Esophagus (tissue), 2 donors: ENCODE measurements at regions not wholly inside any gene's neighbourhood (a gene's known extent, or its start where the extent isn't known, plus 50 kb on each side); places are given as distances from the start of the nearest gene placed in this dataset.
"Not testable (repeated sequence)": the region's sequence is repeated elsewhere in the genome, so short reads cannot be mapped to it uniquely, and the experiment has no call there.

Source experiments
- H3K27ac ChIP-seq, 2 donors: one replicate each; pipeline ENCODE4 v1.5.1; 2013; ENCODE audit warnings: low read depth in 2 of 2, mild to moderate bottlenecking in 2 of 2, inconsistent platforms in 1 of 2, low read length in 1 of 2, moderate library complexity in 1 of 2
- H3K27me3 ChIP-seq, 2 donors: one replicate each; pipeline ENCODE4 v1.6.1; 2013; ENCODE audit warnings: low read length in 2 of 2, control low read depth in 1 of 2, mild to moderate bottlenecking in 1 of 2; ENCODE audit not compliant: insufficient read depth in 2 of 2, control insufficient read depth in 1 of 2
- H3K36me3 ChIP-seq, 2 donors: one replicate each; pipeline ENCODE4 v1.6.1; 2013; ENCODE audit warnings: low read length in 1 of 2; ENCODE audit not compliant: control insufficient read depth in 2 of 2, insufficient read depth in 2 of 2
- H3K4me1 ChIP-seq, 2 donors: one replicate each; pipeline ENCODE4 v1.6.1; 2013; ENCODE audit warnings: low read length in 1 of 2; ENCODE audit not compliant: control insufficient read depth in 2 of 2, insufficient read depth in 2 of 2
- H3K4me3 ChIP-seq, 2 donors: one replicate each; pipeline ENCODE4 v1.5.1; 2013; ENCODE audit warnings: low read length in 2 of 2, mild to moderate bottlenecking in 2 of 2, low read depth in 1 of 2, moderate library complexity in 1 of 2
- H3K9me3 ChIP-seq, 2 donors: one replicate each; pipeline ENCODE4 v1.6.1; 2013; ENCODE audit warnings: mild to moderate bottlenecking in 2 of 2, low read depth in 1 of 2, low read length in 1 of 2, moderate library complexity in 1 of 2; ENCODE audit not compliant: control insufficient read depth in 2 of 2, insufficient read depth in 1 of 2
- WGBS, 2 donors: extraction: QIAGEN DNeasy Blood & Tissue Kit; methylation state at CpG; one replicate each; pipeline ENCODE4 v1.1.7; 2013; 5-methylcytosine and 5-hydroxymethylcytosine counted together
- donor health status: healthy with polysubstance abuse.
- donor health status: Bipolar disorder and iron deficiency.

GRCh38 chr9:30928045-30928444 is 1456.4 kb upstream of the ACO1 start:
- Histone ChIP-seq H3K27ac (no peak overlapping the region), H3K4me1 (no peaks in the 10 kb centered on the region), H3K27me3 (no peaks in the 10 kb centered on the region), H3K4me3 (no peak overlapping the region), H3K36me3 (no peaks in the 10 kb centered on the region), H3K9me3 (no peaks in the 10 kb centered on the region)
- 58% methylated on average over 4 of the region's 4 CpGs for WGBS, 2 donors

- Histone ChIP-seq H3K27ac (no peak overlapping the region), H3K4me3 (no peak overlapping the region), H3K27me3 (no peaks in the 10 kb centered on the region), H3K4me1 (no peaks in the 10 kb centered on the region), H3K9me3 (no peaks in the 10 kb centered on the region), H3K36me3 (no peaks in the 10 kb centered on the region)
- WGBS, 2 donors, result 82 to 87% methylated on average over 2 of the region's 2 CpGs
These were observed 1452.2 kb upstream of the ACO1 start for GRCh38 chr9:30932226-30932625.

GRCh38 chr9:30935730-30936129 is 1448.7 kb upstream of the ACO1 start:
- Histone ChIP-seq H3K27me3 (no peaks in the 10 kb centered on the region), H3K4me3 (no peak overlapping the region), H3K9me3 (no peaks in the 10 kb centered on the region), H3K27ac (no peak overlapping the region), H3K36me3 (no peaks in the 10 kb centered on the region), H3K4me1 (no peaks in the 10 kb centered on the region)

GRCh38 chr9:30937106-30937505 is 1447.3 kb upstream of the ACO1 start:
- Histone ChIP-seq H3K36me3 (no peaks in the 10 kb centered on the region), H3K4me1 (no peaks in the 10 kb centered on the region), H3K9me3 (no peaks in the 10 kb centered on the region), H3K4me3 (no peak overlapping the region), H3K27ac (no peak overlapping the region), H3K27me3 (no peaks in the 10 kb centered on the region)
- WGBS, 2 donors, result 84 to 90% methylated on average over 4 of the region's 4 CpGs

GRCh38 chr9:30942852-30943251 is 1441.6 kb upstream of the ACO1 start:
- peaks cover 9 to 15% of the 10 kb centered on the region in 2 donors for H3K9me3 ChIP-seq
- H3K27ac ChIP-seq, H3K4me3 ChIP-seq, H3K27me3 ChIP-seq, H3K4me1 ChIP-seq, H3K36me3 ChIP-seq: not testable (repeated sequence)
- 92 to 96% methylated on average over 2 of the region's 2 CpGs for WGBS, 2 donors

DNA sequence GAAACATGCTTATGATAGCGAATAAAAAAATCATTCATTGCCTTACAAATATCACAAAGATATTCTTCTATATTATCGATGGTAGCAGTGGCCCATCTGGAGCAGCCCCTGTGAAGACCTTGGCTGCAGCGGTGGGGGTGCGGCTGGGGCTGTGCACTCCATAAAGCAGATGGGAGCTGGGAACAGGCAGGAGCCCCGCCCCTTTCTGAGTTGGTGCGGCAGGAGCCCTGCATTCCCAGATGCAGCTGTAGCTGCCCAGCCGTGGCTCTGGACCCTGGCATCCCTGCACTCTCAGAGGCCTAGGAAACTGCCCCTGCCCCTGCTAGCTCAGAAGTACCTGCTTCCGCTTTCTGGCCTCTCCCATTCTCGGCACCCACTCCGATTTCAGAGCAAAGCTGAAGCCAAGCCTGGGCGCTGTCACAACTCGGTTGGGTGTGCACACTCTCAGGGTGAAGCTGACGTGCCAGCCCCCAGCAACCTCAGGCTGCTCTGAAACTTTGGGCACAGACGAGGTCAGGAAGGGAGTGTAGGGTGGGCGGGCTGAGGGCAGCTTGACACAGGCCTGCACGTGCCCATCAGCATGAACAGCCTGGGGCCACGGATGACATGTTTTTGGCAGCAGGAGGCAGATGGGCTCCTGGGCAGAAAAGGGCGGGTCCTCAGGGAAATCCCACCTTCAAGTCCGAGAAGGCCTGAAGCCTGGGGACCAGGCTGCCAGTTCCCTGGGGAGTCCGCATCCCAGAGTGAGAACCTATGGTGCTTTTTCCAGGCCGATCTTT is 1440.8 kb upstream of the ACO1 start:
- Histone ChIP-seq H3K4me3 (no peak overlapping the region), H3K4me1 (no peaks in the 10 kb centered on the region), H3K27ac (no peak overlapping the region), H3K9me3 (peaks cover 9 to 15% of the 10 kb centered on the region in 2 donors), H3K36me3 (no peaks in the 10 kb centered on the region), H3K27me3 (no peaks in the 10 kb centered on the region)
- 87 to 88% methylated on average over 21 of the region's 21 CpGs for WGBS, 2 donors

GRCh38 chr9:30944225-30944569 is 1440.2 kb upstream of the ACO1 start:
- H3K27ac ChIP-seq, result no peak overlapping the region
- H3K4me3 ChIP-seq, result no peak overlapping the region
- no peaks in the 10 kb centered on the region for H3K36me3 ChIP-seq
- H3K4me1 ChIP-seq, result no peaks in the 10 kb centered on the region
- peaks cover 9 to 15% of the 10 kb centered on the region in 2 donors for H3K9me3 ChIP-seq
- H3K27me3 ChIP-seq, result no peaks in the 10 kb centered on the region
- WGBS, 2 donors, result 87 to 88% methylated on average over 6 of the region's 6 CpGs

DNA sequence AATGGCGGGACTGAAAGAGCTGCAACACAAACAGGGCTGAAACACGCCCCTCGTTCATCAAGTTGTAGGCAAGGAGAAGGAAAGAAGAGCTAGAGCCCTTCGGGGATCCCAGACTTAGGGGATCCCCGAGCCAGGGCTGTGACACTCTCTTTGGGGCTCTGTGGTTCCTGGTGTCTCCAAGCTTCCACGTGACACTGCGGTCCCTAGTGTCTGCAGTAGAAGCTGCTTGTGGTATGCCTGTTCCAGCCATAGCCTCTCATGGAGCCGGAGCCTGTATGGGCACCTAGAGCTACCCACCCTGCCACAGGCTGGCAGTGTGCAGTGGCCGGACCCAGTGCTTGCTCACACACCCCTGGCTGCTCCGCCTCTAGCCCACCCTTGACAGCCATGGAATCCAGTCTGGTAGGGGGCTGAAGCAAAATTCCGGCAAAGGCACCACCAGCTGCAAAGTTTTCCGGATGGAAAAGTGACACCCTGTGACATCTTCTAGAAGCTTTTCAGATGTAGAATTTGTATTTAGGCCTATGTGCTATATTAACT is 1439.6 kb upstream of the ACO1 start:
- 88 to 89% methylated on average over 12 of the region's 12 CpGs for WGBS, 2 donors

DNA sequence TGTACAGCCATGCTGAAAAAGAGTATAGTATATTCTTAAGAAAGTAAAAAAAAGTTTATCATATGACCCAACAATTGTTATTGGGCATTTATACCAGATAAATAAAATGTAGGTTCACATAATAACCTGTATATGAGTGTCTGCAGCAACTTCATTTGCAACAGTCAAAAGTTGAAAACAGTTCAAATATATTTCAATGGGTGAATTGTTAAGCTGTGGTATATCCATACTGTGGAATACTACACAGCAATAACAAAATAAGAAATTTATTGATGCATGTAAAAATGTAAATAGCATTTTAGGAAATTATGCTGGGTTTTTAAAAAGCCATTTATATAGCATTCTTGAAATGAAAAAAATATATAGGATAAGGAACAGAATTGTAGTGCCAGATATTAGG is 1420.1 kb upstream of the ACO1 start:
- peaks cover 3 to 4% of the 10 kb centered on the region in 2 donors for H3K9me3 ChIP-seq
- no peak overlapping the region for H3K4me3 ChIP-seq
- H3K36me3 ChIP-seq, result no peaks in the 10 kb centered on the region
- H3K27ac ChIP-seq, result no peak overlapping the region
- H3K27me3 ChIP-seq, result no peaks in the 10 kb centered on the region
- H3K4me1 ChIP-seq, result no peaks in the 10 kb centered on the region

More for the DNA sequence above, 1439.6 kb upstream of the ACO1 start:
- no peaks in the 10 kb centered on the region for H3K36me3 ChIP-seq
- no peaks in the 10 kb centered on the region for H3K27me3 ChIP-seq
- H3K4me3 ChIP-seq, result no peak overlapping the region
- H3K9me3 ChIP-seq, result peaks cover 9 to 15% of the 10 kb centered on the region in 2 donors
- no peaks in the 10 kb centered on the region for H3K4me1 ChIP-seq
- H3K27ac ChIP-seq, result no peak overlapping the region

GRCh38 chr9:30967476-30967875 is 1417.0 kb upstream of the ACO1 start:
- 67 to 80% methylated on average over 1 of the region's 1 CpG for WGBS, 2 donors
- H3K4me3 ChIP-seq, result no peak overlapping the region
- no peaks in the 10 kb centered on the region for H3K4me1 ChIP-seq

More at GRCh38 chr9:30967476-30967875, 1417.0 kb upstream of the ACO1 start:
- Histone ChIP-seq H3K9me3 (peaks cover 0 to 4% of the 10 kb centered on the region in 2 donors), H3K27me3 (no peaks in the 10 kb centered on the region), H3K27ac (no peak overlapping the region), H3K36me3 (no peaks in the 10 kb centered on the region)
